Right lobe of liver (tissue), 4 donors: ENCODE measurements at regions not wholly inside any gene's neighbourhood (a gene's known extent, or its start where the extent isn't known, plus 50 kb on each side); places are given as distances from the start of the nearest gene placed in this dataset.

Experiments
- POLR2A ChIP-seq: fragments of 450-650 bp; IDR thresholded peaks from one replicate; pipeline ENCODE4 v1.6.1; 2017; ENCODE audit warnings: antibody characterized with exemption, mild to moderate bottlenecking
- TF ChIP-seq, protein P1 (sequence below), 4 donors: fragments of 200-600 bp in 3 of 4; fragments of 450-650 bp in 1 of 4; IDR thresholded peaks; one replicate each; pipeline versions ENCODE4 v1.5.1 to v1.8.0; 2016 to 2022; ENCODE audit warnings: antibody characterized with exemption in 4 of 4, mild to moderate bottlenecking in 2 of 4
- donor health status: DM: no; HTN: no; CAD: no.
- donor health status: DM: no; HTN: no; CAD: no.
- donor health status: DM: no; HTN: yes; CAD: no.

DNA sequence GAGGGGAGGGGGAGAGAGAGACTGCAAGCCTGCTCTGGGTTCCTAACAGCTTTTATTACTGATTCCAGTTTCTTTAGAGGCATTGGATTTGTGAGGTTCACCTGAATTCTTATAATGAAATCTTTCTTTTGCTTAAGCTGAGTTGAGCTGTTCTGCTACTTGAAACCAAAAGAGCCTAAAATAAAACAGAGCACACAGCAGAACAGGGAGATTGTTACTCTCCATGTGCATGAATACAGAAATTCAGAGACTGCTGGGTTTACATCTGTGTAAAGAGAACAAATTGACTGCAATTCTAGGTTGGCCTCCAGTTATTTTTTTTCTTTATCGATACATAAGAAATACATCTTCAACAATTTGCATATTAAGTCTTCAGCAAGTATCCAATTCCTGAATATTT, 168.8 kb upstream of the NRIP1 start:
- TF ChIP-seq, protein P1, sequence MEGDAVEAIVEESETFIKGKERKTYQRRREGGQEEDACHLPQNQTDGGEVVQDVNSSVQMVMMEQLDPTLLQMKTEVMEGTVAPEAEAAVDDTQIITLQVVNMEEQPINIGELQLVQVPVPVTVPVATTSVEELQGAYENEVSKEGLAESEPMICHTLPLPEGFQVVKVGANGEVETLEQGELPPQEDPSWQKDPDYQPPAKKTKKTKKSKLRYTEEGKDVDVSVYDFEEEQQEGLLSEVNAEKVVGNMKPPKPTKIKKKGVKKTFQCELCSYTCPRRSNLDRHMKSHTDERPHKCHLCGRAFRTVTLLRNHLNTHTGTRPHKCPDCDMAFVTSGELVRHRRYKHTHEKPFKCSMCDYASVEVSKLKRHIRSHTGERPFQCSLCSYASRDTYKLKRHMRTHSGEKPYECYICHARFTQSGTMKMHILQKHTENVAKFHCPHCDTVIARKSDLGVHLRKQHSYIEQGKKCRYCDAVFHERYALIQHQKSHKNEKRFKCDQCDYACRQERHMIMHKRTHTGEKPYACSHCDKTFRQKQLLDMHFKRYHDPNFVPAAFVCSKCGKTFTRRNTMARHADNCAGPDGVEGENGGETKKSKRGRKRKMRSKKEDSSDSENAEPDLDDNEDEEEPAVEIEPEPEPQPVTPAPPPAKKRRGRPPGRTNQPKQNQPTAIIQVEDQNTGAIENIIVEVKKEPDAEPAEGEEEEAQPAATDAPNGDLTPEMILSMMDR (IDR thresholded peaks at IDR 0.05) = no peak
- TF ChIP-seq POLR2A = no peak
